ENCODE measurements at regions not wholly inside any gene's neighbourhood (a gene's known extent, or its start where the extent isn't known, plus 50 kb on each side); places are given as distances from the start of the nearest gene placed in this dataset.
"Not testable (repeated sequence)": the region's sequence is repeated elsewhere in the genome, so short reads cannot be mapped to it uniquely, and the experiment has no call there.

DNA sequence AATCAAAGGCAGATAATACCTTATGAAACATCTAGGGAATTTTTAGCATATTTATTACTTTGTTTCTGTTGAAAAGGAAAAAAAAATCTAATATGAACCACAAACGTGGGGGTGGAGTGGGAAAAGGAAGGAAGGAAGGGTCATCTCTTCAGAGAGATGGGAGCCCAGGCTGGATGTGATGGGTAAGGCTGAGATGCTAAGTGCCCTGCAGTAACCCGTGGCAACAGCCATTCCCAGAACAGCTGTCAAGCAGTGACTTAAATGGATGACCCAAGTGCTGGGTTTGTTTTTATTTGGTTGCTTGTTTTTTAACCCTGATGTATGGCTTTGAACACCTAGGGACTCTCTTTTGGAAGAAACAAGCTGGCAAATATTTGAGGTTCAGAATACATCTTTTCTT, 50.7 kb upstream of the KLF7 start:
- DNase-seq: no peak

DNA sequence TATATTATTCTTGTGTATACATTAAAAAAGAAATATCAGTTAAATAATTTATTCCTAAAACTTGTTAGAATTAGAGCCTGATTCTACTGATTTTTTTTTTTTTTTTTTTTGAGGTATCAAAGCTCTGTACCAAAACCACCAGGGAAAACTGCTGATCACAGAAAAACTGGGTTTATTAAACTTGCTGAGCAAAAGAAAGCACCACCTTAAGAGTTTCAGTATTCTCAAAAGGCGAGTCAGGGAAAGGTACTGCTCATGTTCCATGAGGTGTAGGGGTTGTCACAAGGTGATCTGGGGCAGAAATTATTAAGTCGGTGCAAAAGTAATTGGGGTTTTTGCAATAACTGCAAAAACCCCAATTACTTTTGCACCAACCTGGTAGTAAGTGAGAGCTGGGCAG, 51.7 kb upstream of the KLF7 start:
- no peak for DNase-seq

DNA sequence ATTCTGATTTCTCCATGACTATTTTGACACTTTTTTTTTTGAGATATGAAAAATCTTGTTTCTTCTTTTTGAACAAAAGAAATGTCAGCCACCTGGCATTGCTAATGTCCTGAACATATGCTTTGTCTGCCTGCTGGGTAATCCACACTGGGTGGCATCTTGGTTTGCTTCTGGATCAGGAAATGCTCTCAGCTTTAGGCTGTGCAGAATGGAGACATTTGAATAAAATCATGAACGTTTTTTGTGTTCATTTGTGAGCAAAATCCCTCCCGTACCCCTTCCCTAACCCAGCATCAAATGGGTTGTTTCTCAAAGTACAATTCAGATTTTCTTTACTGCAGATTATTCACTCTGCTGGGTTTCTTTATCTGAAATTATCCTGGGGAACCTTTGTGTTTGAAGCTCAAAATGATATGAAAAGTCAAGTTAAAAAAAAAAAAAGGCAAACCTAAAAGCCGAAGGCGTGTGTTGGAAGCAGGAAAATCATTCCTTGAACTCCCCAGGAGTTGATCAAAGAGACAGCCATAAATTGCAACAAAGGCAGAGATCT, 53.4 kb upstream of the KLF7 start:
- no peak for DNase-seq

DNA sequence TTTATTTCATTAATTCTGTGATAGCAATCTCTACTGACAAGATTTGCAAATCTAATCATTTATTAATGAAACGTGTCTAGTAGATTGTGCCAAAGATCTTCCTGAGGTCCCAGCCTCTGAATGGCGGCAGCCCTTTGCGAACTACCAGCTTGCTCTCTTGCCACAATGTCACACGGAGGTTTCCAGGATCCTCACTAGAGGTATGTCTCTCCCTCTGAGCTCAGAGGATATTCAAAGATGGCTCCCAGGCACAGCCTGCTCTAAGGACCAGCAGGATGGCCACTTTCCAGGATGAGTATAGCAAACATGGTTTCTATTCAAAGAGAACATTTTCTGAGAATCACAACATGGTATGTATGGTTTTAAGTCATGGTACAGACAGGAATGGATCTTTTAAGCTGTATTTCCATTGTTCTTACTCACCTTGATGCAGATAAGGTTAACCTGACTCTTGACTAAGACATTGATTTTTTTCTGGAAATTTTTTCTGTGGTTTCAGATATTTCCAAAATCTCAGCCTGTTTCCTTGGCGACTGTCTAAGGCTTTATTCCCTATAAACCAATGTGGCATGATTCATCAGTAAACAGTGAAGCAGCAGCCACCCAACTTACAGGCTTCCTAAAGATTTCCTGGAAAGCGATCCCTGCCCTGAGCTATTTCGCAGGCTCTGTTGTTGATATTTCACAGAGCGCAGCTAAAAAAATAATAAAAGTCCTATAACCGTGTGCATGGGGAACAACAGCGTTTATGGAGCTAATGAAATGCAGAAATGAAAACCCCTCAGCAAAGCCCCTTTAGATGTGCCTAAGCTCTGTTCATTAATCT, 54.1 kb upstream of the KLF7 start:
- peak in 2 of 58 donors; percentile 23 to 24 for DNase-seq

DNA sequence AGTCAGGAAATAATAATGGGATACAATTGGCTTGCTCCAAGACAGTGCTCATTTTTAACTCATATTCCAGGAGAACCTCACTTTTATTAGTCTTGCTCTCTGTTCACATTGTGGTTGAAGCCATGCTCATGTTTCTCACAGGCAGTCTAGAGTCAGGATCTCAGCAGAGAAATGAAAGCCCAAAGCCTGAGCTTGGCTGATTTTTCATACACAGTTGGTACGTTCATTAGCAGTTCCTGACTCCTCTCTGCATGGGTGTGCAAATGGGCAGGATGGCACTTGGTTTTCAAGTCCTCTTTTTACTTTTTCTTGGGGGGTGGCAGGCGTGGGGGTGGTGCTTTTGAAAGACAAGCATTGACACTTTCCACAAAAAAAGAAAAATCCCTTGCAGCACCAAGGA, 56.0 kb upstream of the KLF7 start:
- DNase-seq: peak in 1 of 58 donors; percentile 9

- DNase-seq: no peak
Measured at GRCh38 chr2:207223051-207223450, 57.3 kb upstream of the KLF7 start.

DNA sequence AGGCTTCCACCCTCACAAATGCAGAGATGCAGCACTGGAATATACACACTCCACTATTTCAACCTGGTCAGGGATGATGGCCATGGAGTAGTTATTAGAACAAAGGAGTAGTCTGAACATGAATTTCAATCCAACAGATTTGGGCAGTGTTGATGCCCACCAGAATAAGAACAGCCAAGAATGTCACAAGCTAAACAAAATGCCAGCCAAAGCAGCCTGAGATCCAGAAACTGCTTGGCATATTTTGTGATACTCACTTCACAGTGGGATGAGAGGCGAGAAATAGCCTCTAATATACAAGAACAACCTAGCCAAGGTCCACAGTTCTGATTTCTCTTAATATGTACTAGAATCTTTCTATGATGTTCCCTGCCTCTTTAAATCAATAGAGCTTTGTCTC, 58.6 kb upstream of the KLF7 start:
- peak in 5 of 58 donors; percentile 3 to 18 (median 5) for DNase-seq

- no peak for DNase-seq
Measured at GRCh38 chr2:207224791-207225482, 59.2 kb upstream of the KLF7 start.

DNA sequence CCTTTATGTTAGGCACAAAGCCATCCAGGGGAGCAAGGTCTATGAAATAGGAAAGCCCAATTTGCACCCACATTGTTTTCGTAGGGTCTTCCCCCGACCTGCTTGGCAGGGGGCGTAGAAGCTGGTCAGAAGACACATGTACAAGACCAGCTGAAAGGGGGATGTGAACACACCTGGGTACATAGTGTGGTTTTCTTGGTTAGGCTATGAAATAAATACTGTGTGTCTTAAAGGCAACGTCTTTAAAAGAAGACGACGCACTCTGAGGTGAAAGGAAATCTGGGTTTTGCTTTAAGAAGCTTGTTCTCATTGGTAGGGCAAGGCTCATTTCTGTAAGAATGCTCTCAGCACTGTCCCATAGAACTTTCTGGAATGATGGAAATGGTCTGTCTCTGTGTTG, 60.0 kb upstream of the KLF7 start:
- DNase-seq: no peak

DNA sequence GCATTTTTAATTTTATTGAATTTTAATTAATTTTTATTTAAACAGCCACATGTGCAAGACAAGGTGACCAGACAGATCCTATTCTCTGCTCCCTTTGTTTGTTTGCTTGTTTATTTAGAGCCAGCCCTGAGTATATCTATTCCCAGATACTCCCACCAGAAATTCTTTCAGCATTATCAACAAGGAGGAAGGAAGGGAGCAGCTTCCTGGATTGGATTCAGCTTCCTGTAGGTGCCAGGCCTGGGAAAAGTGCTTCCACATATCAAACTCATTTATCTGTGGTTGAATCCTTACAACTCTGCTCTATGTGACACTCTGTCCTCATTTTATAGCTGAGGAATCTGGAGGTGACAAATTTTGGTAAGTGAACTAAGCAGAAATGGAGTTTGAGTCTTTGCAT, 60.5 kb upstream of the KLF7 start:
- no peak for DNase-seq

GRCh38 chr2:207226671-207227061, 60.9 kb upstream of the KLF7 start:
- DNase-seq: no peak

DNA sequence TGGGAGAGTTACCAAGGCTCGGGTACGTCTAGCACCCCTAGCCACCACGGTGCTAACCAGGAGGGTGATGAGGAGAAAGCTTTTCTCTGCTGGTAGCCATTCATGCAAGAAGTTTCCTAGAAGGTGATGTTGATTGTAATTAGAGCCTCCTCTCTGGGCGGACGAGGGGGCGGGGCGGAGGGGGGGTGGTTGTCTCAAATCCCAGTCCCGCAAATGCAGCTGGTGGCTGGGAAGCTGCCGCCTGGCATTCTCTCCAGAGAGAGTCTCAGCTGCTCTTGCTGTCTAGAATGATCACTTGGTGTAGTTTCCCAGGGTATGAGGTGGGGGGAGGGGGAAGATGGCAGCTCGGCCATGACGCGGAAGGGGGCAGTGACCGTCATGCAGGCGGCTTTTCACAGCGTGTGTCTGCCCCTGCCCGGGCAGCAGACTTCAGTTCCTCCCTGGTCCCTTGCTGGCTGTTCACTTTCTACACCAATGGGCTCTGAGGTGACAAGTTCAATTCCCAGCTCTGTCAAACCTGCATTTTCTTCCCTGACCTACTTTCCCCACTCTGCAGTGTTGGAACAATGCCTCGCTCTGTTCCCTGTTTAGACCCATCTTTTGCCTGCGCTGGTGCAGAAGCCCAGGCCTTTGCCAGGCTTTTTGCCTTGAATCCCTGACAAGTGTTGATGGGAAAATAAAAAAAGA, 61.5 kb upstream of the KLF7 start:
- DNase-seq: peak; percentile 34 to 98 (median 82)

- peak in 18 of 58 donors; percentile 31 to 84 (median 72) for DNase-seq
Measured at GRCh38 chr2:207227749-207228145, 62.0 kb upstream of the KLF7 start.

DNA sequence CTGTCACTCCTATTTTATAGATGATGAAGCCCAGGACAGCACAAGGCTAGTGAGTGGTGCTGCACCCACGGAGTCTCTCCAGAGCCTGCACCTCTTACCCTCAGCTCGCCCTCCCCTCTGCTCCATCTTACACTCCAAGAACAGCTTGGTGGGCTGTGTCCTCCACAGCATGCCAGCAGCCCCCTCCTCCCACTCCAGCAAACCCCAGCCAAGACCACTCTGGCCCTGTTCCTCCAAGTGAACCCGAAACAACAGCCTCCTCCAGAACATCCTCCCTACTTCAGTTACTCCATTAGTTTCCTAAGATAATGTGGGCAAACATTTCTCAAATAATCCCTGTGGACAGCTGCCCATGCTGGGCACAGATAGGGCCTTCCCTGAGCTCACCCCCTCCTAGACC, 62.7 kb upstream of the KLF7 start:
- no peak for DNase-seq

DNA sequence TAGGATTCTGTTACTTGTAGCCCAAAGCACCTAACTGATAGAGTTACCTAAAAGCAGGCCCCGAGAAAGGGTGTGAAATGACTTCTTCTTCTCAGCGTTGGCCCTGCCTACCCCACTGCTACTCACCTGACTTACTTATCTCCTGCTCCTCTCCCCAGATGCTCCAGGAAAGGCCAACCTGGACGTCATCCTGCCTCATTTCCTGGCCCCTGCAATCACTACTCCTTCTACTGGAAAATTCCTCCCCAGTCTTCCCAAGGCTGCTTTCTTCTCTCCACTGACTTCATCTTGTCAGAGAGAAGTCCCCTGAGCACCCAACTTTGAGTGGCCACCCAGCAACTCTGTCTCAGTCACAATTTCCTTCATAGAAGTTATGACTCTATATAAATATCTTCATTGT, 63.4 kb upstream of the KLF7 start:
- no peak for DNase-seq

DNA sequence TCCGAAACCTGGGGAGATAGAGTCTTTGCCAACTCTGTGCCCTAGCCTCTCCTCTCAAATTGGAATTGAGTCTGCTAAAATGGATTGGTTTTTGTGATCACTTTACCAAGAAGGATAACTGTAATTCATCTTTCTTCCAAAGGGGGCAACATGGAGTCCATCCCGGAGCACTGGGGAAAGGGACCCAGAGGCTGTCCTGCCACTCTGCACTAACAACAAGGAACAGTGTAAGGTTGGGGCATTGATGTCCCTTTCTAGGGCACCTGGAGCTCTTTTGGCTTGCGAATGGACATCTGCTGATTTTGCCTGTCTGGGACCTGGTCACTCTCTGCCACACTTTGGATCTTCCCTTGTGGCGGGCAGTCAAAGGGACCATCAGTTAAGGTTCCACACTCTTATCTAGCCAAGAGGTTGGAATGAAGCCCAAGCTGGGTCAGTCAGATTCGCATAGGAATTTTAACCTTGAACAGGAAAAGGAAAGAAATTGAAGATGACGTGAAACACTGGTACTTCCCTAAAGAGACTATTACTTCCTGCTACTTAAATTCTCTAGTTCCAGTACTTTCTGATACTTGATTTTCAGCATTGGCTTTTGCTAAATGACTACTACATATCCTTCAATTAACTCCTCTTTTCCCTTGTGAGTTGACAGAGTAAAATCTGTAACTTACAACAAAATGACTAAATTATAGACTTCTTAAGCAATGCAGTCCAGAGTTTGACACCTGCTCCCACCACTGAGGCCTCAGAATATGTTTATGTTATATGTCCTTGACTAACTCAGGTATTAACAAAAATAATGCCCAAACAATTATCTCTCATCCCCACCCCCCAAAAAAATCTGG, 64.7 kb upstream of the KLF7 start:
- DNase-seq: no peak

DNA sequence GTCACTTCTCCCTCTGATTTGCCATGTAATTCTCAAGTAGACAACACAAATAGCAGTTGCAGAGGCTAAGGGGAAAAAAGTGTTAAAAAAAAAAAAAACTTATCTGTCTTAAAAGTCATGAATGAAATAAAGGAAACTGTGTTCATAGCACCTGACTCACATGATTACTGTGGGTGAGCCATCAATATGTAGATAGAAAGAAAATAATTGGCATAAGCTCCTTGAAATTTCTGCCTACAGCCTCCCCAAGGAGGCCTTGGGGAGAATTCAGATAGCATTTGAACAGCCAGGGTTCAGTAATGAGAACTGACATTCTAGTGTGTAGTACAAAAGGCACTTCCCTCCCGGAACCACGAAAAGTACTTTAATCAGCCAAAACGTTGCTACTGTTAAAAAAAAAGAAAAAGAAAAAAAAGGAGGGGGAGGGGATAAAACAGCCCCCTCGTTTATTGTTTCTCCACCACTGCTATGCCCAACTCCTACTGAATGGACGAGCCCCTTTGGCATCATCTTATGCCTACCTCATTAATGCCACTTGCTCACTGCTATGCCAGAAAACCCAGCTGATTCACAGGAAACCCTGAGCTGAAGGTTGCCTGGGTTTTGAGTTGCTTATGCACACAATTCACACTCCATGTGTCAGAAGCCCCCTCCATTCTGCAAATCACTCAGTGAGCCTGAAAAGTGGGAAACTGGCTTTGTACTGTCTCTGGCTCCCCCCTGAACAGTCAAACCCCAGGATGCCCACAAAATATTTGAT, 65.5 kb upstream of the KLF7 start:
- peak in 7 of 58 donors; percentile 10 to 74 (median 21) for DNase-seq

GRCh38 chr2:207231967-207232366, 66.2 kb upstream of the KLF7 start:
- no peak for DNase-seq

DNA sequence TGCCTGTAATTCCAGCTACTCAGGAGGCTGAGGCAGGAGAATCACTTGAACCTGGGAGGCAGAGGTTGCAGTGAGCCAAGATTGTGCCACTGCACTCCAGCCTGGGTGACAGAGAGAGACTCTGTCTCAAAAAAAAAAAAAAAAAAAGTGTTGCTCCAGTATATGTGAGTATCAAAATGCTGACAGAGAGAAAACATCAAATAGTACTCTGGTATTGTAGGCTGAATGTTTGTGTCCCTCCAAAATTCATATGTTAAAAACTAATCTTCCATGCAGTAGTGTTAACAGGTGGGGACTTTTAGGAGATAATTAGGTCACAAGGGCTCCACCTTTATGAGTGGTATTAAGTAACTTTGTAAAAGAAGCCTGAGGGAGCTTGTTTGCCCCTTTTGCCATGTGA, 67.4 kb upstream of the KLF7 start:
- DNase-seq: not testable (repeated sequence)

DNA sequence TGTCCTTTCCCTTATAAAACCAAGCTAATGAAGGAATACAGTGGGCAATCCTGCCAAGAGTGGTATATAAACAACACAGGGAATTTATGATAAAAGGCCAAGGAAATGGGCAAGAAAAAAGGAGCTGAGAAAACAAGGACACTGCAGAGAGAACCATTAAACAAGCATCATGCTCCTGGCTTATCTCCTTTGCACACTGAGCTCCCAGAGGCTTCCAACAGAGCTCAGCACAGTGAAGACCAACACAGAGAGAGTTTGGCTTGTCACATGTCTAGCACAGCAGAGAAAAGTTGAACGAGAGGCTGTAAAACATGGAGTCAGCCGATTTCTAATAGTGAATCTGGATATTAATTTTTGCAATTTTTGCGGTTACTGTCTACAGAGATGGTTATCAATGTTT, 68.0 kb upstream of the KLF7 start:
- no peak for DNase-seq

Measured in anterior cingulate cortex (tissue), 58 donors.